Kidney epithelial cell (primary cell): ENCODE measurements at regions not wholly inside any gene's neighbourhood (a gene's known extent, or its start where the extent isn't known, plus 50 kb on each side); places are given as distances from the start of the nearest gene placed in this dataset.

Experiments used
- DNase-seq: peaks from one replicate; pipeline ENCODE4 v3.0.0-alpha.2; 2010; ENCODE audit warnings: low read depth
- H3K27me3 ChIP-seq: 2 replicates; pipeline ENCODE4 v1.6.0; 2011; ENCODE audit warnings: low read length; ENCODE audit not compliant: control insufficient read depth, insufficient read depth
- H3K36me3 ChIP-seq: 2 replicates; pipeline ENCODE4 v1.5.1; 2011; ENCODE audit warnings: low read length; ENCODE audit not compliant: control insufficient read depth, insufficient read depth
- H3K4me3 ChIP-seq: 2 replicates; pipeline ENCODE4 v1.5.1; 2011; ENCODE audit warnings: low read depth, mild to moderate bottlenecking, control low read depth, low read length
- TF ChIP-seq, protein P1 (sequence below): IDR thresholded peaks from 2 replicates; pipeline ENCODE4 v1.5.1; 2011; ENCODE audit warnings: mild to moderate bottlenecking, moderate library complexity, low read length, control low read depth, inconsistent platforms; ENCODE audit not compliant: insufficient read depth, poor library complexity, severe bottlenecking

- Histone ChIP-seq H3K27me3 (no peaks in the 10 kb centered on the region), H3K4me3 (no peak overlapping the region), H3K36me3 (no peaks in the 10 kb centered on the region)
- TF ChIP-seq, protein P1, sequence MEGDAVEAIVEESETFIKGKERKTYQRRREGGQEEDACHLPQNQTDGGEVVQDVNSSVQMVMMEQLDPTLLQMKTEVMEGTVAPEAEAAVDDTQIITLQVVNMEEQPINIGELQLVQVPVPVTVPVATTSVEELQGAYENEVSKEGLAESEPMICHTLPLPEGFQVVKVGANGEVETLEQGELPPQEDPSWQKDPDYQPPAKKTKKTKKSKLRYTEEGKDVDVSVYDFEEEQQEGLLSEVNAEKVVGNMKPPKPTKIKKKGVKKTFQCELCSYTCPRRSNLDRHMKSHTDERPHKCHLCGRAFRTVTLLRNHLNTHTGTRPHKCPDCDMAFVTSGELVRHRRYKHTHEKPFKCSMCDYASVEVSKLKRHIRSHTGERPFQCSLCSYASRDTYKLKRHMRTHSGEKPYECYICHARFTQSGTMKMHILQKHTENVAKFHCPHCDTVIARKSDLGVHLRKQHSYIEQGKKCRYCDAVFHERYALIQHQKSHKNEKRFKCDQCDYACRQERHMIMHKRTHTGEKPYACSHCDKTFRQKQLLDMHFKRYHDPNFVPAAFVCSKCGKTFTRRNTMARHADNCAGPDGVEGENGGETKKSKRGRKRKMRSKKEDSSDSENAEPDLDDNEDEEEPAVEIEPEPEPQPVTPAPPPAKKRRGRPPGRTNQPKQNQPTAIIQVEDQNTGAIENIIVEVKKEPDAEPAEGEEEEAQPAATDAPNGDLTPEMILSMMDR: no peak
- no peak for DNase-seq
Measured at GRCh38 chr13:84399320-84400085, 517.2 kb upstream of the SLITRK1 start.

- TF ChIP-seq, protein P1: no peak
- H3K4me3 ChIP-seq: no peak overlapping the region
- no peaks in the 10 kb centered on the region for H3K36me3 ChIP-seq
- no peak for DNase-seq
- H3K27me3 ChIP-seq: no peaks in the 10 kb centered on the region
Measured at GRCh38 chr13:84393981-84394625, 511.8 kb upstream of the SLITRK1 start.

DNA sequence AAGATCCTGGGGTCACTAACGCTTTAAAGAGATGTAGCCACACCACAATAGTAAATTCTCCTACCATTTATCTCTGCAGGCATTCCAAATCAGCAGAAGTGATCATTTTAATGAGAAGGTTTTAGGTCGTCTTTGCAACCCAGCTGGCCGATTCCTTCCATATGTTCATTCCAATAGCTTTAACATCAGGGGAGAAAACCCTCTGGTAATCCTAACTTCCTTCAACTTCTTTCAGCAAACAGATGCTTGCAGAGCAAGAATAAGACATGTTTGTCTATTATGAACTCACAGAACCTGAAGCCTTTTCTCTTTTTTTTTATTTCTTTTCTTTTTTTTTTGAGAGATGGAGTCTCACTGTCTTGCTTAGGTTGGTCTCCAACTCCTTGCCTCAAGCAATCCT, 498.6 kb upstream of the SLITRK1 start:
- TF ChIP-seq, protein P1: no peak
- DNase-seq: no peak

GRCh38 chr13:84377106-84377505, 494.8 kb upstream of the SLITRK1 start:
- no peak for DNase-seq
- TF ChIP-seq, protein P1: no peak
- no peaks in the 10 kb centered on the region for H3K36me3 ChIP-seq
- H3K4me3 ChIP-seq: no peak overlapping the region
- no peaks in the 10 kb centered on the region for H3K27me3 ChIP-seq

More for the DNA sequence above, 498.6 kb upstream of the SLITRK1 start:
- Histone ChIP-seq H3K36me3 (no peaks in the 10 kb centered on the region), H3K4me3 (no peak overlapping the region), H3K27me3 (no peaks in the 10 kb centered on the region)

- TF ChIP-seq, protein P1: no peak
- H3K4me3 ChIP-seq: no peak overlapping the region
- H3K36me3 ChIP-seq: no peaks in the 10 kb centered on the region
- DNase-seq: no peak
- no peaks in the 10 kb centered on the region for H3K27me3 ChIP-seq
Measured at GRCh38 chr13:84366506-84366905, 484.2 kb upstream of the SLITRK1 start.
